Activated CD4-positive, CD25-positive, alpha-beta regulatory T cell treated with anti-CD3 and anti-CD28 coated beads, Interleukin-2, amount 50 U/mL, for 72 hours (primary cell): ENCODE measurements at regions not wholly inside any gene's neighbourhood (a gene's known extent, or its start where the extent isn't known, plus 50 kb on each side); places are given as distances from the start of the nearest gene placed in this dataset.
"Not testable (repeated sequence)": the region's sequence is repeated elsewhere in the genome, so short reads cannot be mapped to it uniquely, and the experiment has no call there.

Source experiments
- DNase-seq: peaks from one replicate; pipeline ENCODE4 v3.0.0; 2021

DNA sequence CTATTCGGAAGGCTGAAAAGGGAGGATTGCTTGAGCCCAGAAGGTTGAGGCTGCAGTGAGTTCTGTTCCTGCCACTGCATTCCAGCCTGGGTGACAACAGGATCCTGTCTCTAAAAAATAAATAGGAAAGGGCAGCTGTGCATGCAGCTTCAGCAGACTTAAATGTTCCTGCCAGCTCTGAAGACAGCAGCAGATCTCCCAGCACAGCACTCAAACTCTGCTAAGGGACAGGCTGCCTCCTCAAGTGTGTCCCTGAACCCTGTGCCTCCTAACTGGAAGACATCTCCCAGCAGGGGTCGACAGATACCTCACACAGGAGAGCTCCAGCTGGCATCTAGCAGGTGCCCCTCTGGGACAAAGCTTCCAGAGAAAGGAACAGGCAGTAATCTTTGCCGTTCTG lies 117.9 kb downstream of the CXCL12 start:
- no peak for DNase-seq

DNA sequence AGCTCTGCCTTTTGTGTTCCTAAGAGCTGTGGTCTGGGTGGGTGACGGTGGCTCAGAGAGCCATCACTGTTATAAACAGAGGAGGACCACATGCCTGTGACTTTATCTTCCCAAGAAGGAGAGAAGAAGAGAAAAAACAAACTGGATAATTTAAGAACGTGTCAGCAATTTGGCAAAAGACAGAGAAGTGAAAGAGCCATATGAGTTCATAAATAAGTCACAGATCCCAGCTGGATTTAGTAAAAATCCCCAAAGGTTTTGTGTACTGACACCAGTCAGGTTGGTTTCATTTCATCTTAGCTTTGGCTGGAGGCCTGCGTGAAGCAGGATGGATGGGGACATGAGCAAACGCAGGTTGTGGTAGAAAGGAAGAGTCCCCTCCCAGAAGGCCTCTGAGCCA lies 120.7 kb downstream of the CXCL12 start:
- DNase-seq, result no peak

GRCh38 chr10:44263771-44264170 lies 121.1 kb downstream of the CXCL12 start:
- DNase-seq, result no peak

DNA sequence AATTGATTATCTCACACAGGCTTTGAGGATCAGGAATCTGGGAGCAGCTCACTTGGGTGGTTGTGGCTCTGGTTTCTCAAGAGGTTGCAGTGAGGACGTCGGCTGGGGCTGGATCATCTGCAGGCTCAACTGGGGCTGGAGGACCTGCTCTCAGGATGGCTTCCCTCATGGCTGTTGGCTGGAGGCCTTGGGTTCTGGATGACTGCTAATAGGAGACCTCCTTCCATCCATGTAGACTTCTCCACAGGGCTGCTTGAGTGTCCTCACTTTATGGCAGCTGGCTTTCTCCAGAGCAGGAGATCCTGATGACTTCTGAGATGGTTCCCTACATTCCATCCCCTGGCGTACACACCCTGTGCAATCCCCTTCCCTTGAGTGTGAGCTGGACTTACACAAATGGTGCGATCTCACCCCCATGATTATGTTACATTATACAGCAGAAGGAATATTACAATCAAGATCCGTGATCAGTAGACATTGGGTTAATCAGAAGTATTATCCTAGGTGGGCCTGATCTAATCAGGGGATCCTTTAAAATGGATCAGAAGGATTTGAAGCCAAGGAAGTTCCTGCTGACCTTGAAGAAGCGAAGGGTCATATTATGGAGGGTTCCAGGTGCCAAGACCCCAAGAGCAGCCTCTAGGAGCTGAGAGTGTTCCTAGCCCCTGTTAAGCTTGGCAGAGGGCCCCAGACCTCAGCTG lies 122.2 kb downstream of the CXCL12 start:
- no peak for DNase-seq

DNA sequence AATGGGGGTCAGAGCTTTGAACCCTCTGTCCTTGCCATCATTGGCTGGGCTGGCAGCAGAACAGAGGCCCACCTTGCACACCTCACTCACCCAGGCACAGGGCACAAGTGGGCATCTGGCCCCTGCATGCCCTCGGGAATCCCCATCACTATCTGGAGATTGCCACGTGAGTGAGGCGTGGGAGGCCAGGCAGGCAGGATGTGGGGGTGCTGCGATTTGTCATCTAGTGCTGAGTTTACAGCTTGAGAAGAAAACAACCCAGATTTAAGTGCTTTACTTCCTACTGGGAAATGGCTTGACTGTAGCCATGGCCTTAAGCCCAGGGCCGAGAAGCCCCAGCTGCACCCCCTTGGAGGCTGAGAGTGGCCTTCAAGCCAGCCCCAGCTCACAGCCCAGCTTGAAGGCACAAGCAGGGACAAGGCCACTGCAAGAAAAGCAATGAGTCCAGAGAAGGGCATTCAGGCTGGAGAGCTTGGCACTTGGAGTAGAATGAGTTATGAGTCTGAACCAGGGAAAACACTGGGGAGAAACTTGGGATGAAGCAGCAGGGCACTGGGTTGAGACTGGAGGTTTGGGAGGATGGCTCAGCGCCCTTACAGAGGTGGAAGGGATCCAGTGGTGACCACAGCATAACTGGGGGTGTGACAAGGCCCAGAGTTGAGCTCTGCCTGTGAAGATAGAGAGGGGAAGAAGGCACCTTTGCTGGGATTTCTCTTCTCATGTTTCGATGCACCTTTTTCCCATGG lies 123.0 kb downstream of the CXCL12 start:
- DNase-seq, result no peak

DNA sequence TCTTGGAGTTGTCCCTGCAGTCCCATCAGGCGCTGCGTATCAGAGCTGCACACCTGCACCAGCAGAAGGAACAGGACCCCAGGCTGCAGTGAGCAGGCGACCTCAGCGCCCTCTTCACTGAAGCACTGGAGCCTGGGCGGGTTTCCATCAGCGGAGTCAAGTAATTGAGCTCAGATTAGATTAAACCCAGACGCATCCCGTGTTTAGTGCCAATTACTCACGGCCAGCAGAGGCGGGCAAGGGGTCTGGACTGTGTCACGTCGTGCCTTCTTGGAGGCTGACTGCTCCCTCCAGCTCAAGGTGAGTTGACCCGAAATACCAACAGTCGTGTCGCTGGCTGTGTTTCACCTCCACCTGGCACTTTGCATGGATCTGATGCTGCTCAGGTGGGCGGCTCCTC lies 123.6 kb downstream of the CXCL12 start:
- no peak for DNase-seq

- DNase-seq, result no peak
Observed at GRCh38 chr10:44260286-44260928, 124.5 kb downstream of the CXCL12 start.

GRCh38 chr10:44259090-44259874 lies 125.6 kb downstream of the CXCL12 start:
- no peak for DNase-seq

- DNase-seq, result no peak
Observed at GRCh38 chr10:44258460-44259089, 126.3 kb downstream of the CXCL12 start.

GRCh38 chr10:44258019-44258418 lies 126.9 kb downstream of the CXCL12 start:
- DNase-seq, result no peak

DNA sequence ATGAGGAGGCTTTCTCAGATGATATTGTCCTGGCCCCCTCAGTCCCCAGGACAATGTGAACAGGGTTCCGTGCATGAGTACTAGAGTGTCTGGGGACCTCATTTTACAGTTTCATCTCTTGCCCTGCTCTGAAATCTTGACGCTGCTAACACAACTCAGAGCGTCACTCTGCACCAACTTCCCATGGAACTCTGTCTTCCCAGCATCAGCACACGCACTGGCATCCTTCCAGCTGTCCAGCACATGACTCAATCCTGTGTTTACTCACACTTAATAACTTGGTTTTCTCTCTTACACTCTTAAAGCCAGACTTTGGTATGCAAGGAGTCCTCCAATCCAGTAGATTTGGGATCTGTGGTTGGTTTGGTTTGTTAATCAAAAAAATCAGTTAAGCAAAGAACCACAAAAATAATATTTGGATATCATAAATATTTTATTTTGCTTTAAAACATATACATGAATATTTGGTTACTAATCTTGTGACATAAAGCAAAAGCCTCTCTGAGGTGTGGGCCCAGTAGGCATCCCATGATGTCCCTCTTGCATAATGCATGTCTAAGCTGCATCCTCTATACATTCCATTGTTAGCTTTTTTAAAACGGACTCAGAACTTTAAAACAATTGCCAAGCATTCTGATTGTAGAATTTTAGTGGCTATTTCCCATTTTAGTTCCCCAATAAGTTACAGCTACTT lies 131.0 kb downstream of the CXCL12 start:
- DNase-seq, result no peak

DNA sequence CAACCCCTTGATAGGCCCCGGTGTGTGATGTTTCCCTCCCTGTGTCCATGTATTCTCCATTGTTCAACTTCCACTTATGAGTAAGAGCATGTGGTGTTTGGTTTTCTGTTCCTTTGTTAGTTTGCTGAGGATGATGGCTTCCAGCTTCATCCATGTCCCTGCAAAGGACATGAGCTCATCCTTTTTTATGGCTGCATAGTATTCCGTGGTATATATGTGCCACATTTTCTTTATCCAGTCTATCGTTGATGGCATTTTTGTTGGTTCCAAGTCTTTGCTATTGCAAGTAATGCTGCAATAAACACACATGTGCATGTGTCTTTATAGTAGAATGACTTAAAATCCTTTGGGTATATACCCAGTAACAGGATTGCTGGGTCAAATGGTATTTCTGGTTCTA lies 132.3 kb downstream of the CXCL12 start:
- not testable (repeated sequence) for DNase-seq

DNA sequence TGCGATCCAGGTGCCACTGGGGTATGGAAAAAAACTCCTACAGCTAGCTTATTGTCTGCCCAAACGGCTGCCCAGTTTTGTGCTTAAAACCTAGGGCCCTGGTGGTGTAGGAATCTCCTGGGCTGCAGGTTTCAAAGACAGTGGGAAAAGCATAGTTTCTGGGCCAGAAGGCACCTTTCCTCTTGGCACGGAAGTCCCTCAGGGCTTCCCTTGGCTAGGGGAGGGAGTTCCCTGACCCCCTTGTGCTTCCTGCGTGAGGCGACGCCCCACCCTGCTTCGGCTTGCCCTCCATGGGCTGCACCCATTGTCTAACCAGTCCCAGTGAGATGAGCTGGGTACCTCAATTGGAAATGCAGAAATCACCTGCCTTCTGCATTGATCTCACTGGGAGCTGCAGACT lies 135.0 kb downstream of the CXCL12 start:
- not testable (repeated sequence) for DNase-seq

DNA sequence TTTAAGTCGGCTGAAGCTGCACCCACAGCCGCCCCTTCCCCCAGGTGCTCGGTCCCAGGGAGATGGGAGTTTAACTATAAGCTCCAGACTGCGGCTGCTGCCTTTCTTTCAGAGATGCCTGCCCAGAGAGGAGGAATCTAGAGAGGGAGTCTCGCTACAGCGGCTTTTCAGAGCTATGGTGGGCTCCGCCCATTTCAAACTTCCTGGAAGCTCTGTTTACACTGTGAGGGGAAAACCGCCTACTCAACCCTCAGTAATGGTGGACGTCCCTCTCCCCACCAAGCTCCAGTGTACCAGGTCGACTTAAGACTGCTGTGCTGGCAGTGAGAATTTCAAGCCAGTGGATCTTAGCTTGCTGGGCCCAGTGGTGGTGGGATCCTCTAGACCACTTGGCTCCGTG lies 135.4 kb downstream of the CXCL12 start:
- DNase-seq, result no peak

DNA sequence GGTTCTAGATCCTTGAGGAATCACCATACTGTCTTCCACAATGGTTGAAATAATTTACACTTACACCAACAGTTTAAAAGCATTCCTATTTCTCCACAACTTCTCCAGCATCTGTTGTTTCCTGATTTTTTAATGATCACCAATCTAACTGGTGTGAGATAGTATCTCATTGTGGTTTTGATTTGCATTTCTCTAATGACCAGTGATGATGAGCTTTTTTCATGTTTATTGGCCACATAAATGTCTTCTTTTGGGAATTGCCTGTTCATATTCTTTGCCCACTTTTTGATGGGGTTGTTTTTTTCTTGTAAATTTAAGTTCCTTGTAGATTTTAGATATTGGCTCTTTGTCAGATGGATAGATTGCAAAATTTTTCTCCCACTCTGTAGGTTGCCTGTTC lies 138.2 kb downstream of the CXCL12 start:
- not testable (repeated sequence) for DNase-seq

GRCh38 chr10:44246287-44246686 lies 138.6 kb downstream of the CXCL12 start:
- not testable (repeated sequence) for DNase-seq

DNA sequence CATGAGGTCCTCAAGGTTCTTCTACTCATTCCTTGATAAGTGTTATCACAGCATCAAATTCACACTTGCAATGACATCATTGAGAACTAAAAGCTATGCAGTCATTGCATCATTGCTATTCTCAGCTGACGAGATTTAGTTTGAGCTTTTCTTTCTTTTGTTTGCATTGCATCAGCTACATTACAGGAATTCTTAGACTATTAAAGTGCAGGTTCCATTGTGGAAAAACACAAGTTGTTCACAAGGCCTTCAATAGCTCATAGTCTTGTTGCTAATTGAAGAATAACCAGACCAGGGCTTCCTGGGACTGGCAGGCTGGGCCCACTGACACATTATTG lies 139.3 kb downstream of the CXCL12 start:
- no peak for DNase-seq

DNA sequence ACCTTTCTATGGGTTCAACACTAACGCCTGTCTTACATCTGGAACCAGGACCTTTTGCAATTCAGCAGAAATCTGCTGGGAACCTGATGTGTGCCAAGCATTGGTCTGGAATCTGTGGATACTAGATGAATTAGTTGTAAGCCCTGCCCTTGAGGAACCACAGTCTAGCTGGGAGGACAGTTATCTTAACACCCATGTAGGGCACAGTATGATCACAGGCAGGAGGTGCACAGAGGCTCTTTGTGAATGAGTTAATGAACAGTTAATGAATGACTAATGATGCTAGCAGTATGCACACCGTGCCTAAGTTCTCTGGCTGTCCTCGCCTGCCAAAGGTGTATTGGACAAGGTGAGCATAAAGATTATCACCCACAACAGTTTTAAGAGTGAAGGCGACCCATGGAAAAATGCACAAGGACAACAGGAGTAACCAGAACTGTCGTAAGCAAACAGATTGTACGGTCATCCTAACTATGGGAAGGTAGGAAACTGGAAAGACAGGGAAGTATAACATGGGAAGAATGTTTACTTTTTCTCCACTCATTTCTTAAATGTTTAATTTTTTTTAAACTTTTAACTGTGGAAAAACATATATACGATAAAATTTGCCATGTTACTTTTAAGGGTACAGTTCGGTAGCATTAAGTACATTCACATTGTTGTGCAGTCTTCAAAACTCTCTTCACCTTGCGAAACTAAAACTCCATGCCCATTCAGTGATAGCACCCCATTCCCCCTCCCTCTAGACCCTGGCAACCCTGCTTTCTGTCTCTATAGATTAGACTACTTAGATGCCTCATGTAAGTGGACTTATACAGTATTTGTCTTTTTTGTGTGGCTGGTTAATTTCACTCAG lies 139.9 kb downstream of the CXCL12 start:
- no peak for DNase-seq

DNA sequence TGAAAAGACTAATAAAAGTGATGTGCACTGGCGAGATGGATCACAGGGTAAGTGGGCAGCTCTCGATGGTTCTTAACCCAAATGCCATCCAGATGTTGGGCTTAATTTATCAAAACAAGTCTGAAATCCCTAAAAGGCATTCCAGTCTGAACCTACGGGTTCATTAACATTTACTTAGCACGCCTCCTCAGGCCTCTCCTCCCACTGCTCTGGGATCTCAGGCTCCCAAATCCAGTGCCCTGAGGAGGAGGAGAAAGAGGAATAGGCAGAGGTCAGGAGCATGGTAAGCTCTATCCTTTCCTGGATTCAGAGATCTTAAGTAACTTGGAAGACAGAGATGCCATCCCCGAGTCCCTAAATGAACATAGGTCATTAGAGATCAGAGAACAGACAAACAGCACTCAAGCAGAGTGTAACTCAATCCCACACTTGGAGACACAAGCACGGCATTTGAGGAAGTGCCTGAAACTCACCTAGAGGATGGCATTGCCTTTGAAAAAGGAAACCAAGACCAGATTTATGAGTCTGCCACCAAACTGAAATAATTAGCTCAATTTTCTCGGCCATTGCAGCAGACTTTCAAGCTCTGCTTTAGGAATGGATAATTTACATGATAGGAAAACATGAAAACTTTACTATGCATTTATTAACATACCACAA lies 140.9 kb downstream of the CXCL12 start:
- DNase-seq, result no peak

DNA sequence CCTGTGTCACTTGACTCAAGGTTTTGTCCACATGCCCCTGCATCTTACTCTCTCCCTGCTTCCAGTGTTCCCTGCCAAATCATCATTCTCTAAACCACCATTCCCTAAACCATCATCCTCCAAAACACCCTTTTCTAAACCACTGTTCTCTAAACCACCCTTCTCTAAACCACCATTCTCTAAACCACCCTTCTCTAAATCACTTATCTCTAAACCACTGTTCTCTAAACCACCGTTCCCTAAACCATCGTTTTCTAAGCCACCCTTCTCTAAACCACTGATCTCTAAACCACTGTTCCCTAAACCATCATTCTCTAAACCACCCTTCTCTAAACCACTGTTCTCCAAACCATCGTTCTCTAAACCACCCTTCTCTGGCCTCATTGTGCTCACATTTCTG lies 142.1 kb downstream of the CXCL12 start:
- DNase-seq, result no peak

DNA sequence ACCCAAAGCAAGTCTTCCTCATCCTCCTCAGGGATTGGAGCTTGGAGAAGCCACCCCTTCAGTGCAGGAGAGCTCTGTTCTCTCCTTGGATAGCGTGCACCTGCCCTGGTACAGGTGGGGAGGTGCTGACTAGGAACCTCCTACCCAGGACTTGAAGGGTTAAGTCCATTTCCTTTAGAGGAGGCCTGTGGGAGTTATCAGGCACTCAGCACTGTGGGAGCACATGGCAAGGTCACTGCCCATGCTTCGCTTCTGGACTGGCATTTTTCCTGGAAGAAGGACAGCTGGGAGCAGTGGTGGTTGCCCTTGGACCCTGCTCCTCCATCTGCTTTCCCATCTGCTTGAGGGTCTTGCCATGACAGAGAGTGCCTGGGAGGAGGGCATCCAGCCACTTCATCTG lies 142.8 kb downstream of the CXCL12 start:
- DNase-seq, result no peak
